NCI-H2227 (cell line): ENCODE measurements at regions not wholly inside any gene's neighbourhood (a gene's known extent, or its start where the extent isn't known, plus 50 kb on each side); places are given as distances from the start of the nearest gene placed in this dataset.

Source experiments
- DNase-seq: peaks from one replicate; lab custom pipeline; 2025; ENCODE audit not compliant: unreplicated experiment; lab: John Stamatoyannopoulos, UW

GRCh38 chr16:73286346-73287267 lies 238.7 kb upstream of the ZFHX3 start:
- no peak for DNase-seq

- peak; percentile 11 for DNase-seq
Measured at GRCh38 chr16:73285436-73286201, 237.7 kb upstream of the ZFHX3 start.

DNA sequence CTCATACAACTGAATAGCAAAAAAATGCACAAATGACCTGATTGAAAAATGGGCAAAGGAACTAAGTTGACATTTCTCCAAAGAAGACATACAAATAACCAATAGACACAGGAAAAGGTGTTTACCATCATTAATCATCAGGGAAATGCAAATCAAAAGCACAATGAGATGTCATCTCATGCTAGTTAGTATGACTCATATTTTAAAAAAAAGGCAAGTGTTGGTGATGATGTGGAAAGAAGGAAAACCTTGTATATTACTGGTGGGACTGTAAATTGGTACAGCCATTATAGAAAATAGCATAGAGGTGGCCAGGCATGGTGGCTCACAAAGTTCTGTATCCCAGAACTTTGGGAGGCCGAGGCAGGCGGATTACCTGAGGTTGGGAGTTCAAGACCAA lies 232.5 kb upstream of the ZFHX3 start:
- no peak for DNase-seq

DNA sequence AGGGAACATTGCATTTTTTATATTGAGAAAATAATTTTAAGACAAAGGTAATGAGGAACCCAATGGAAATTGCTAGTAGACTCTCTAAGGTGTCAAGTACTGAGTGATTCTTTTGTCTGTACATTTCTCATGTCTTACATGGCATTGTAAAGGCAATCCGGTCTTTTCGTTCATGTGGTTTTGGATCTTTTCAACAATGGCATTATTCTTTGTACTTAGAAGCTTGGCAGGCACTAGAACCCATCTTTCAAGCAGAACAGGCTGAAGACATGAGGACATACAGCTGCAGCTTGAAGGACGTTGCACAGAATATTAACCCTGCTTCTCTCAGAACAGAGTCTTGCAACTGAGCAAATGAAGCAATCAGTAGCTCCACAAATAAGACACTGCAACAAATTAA lies 231.5 kb upstream of the ZFHX3 start:
- no peak for DNase-seq

DNA sequence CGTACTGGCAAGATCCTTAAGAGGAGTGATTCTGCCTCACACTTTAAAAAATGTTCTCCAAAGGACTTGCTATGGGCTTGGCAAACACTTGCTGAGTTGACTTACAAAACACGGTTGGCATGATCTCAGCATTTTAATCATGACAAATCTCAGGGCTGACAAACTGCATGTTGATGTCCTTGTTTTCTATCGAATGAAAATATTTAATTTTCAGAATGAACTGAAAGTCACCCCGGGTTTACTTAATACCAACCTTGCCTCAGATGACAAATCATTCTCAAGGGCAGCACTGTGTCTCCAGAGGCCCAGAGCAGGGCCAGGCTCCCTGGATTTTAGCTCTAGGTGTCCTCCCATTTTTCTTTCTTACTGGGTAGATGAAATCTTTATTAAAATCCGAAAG lies 229.1 kb upstream of the ZFHX3 start:
- no peak for DNase-seq

- DNase-seq = no peak
Measured at GRCh38 chr16:73275448-73275847, 227.5 kb upstream of the ZFHX3 start.

GRCh38 chr16:73275024-73275423 lies 227.1 kb upstream of the ZFHX3 start:
- no peak for DNase-seq

DNA sequence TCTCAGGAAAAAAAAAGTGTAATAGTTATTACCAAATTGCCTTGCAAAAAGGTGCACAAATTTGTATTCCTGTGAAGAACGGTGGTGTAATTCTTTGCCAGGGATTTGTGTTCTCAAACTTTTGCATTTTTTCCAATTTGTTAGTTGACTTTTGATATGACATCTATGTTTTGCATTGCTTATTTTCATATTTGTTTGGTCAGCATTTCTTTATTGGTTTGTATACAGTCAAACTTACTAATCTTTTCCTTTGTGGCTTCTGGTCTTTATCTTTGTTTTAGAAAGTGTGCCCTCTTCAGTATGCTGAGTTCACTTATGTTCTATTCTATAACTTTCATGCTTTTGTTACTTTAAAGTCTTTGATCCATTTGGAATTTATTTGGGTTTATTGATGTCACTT lies 226.2 kb upstream of the ZFHX3 start:
- no peak for DNase-seq

GRCh38 chr16:73268366-73268993 lies 220.6 kb upstream of the ZFHX3 start:
- DNase-seq = peak; percentile 45

DNA sequence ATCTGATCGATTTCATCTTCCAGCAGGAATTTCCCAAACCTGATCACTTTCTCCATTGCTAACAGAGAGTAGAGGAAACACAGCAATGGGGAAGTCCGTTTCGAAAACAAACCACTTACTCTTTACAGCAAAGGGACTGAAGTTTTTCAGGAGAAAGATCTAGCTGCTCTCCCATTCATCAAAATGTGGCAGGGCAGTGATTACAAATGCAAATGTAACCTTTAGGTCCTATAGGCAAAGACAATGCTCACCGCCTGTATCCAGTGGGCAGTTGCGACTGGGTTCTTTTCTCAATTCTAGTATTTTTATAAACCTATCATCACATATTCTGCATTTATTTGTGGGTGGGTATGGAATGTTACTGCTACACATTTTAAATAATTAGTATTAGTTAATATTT lies 218.0 kb upstream of the ZFHX3 start:
- DNase-seq = no peak

GRCh38 chr16:73265124-73265837 lies 217.4 kb upstream of the ZFHX3 start:
- DNase-seq = no peak

- DNase-seq = no peak
Measured at GRCh38 chr16:73262931-73263330, 215.0 kb upstream of the ZFHX3 start.

- DNase-seq = no peak
Measured at GRCh38 chr16:73255031-73255430, 207.1 kb upstream of the ZFHX3 start.

GRCh38 chr16:73253922-73254480 lies 206.1 kb upstream of the ZFHX3 start:
- DNase-seq = no peak

GRCh38 chr16:73252446-73252845 lies 204.5 kb upstream of the ZFHX3 start:
- no peak for DNase-seq

DNA sequence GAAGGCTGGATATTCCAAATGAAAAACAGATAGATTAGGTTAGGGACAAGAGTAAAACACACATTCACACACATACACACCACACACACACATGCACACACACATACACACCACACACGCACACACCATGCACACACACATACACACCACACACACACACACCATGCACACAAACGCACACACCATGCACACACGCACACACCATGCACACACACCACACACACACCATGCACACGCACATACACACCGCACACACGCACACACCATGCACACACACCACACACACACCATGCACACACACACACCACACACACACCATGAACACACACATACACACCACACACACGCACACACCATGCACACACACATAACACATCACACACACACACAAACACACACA lies 203.7 kb upstream of the ZFHX3 start:
- DNase-seq = no peak

DNA sequence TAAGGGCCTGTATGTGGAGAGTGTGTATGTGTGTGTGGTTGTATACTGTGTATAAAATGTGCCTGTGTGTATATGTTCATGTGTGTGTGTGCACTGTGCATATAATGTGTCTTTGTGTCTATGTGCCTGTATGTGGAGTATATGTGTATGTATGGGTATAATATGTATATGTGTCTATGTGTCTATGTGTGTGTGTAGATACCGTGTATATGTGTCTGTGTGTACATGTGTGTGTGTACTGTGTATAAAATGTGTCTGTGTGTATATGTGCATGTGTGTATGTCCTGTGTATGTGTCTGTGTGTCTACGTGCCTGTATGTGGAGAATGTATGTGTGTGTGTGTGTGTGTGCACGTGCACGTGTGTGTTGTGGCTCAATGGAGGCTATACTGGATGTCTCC lies 200.4 kb upstream of the ZFHX3 start:
- DNase-seq = no peak

- DNase-seq = no peak
Measured at GRCh38 chr16:73240920-73241319, 193.0 kb upstream of the ZFHX3 start.

- no peak for DNase-seq
Measured at GRCh38 chr16:73237601-73238000, 189.7 kb upstream of the ZFHX3 start.

DNA sequence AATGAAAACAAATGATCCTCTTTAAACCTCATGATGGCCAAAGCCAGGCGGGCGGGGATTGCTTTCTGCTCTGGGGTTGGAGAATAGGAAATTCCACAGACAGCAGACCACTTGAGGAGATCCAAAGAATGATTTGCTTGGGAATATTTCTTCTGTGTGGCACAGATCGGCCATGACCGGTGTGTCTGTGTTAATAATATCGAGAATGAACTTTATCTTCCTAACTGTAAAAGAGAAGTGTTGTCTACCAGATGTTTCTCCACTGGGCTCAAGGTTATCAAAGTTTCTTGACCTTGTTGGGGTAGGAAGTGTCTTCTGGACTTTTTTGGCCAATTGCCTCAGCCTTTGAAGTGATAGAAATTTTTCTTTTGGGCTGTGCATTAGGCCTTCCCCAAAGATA lies 186.6 kb upstream of the ZFHX3 start:
- DNase-seq = no peak
